Tibial artery (tissue), 4 donors: ENCODE measurements at regions not wholly inside any gene's neighbourhood (a gene's known extent, or its start where the extent isn't known, plus 50 kb on each side); places are given as distances from the start of the nearest gene placed in this dataset.

ENCODE experiments used
- DNase-seq, 2 donors: peaks; one replicate each; pipeline ENCODE4 v3.0.0-alpha.2; 2019
- H3K27ac ChIP-seq, 2 donors: fragments of 200-600 bp; sonication (generic) in 1 of 2; 1 replicate in 1 of 2; 2 replicates in 1 of 2; pipeline ENCODE4 v1.5.1; 2018 to 2019; ENCODE audit warnings: mild to moderate bottlenecking in 1 of 2
- H3K27me3 ChIP-seq, 2 donors: fragments of 200-600 bp; sonication (generic) in 1 of 2; one replicate each; pipeline versions ENCODE4 v1.5.1 to v1.6.0; 2016 to 2019
- H3K36me3 ChIP-seq, 3 donors: fragments of 200-600 bp; sonication (generic) in 2 of 3; one replicate each; pipeline ENCODE4 v1.5.1; 2016 to 2019; ENCODE audit warnings: mild to moderate bottlenecking in 2 of 3
- H3K4me1 ChIP-seq, 4 donors: fragments of 200-600 bp; sonication (generic) in 2 of 4; 1 replicate in 3 of 4; 2 replicates in 1 of 4; pipeline ENCODE4 v1.5.1; 2016 to 2019
- H3K4me3 ChIP-seq, 2 donors: fragments of 200-600 bp; sonication (generic) in 1 of 2; 1 replicate in 1 of 2; 2 replicates in 1 of 2; pipeline ENCODE4 v1.5.1; 2018 to 2019; ENCODE audit warnings: mild to moderate bottlenecking in 2 of 2
- H3K9me3 ChIP-seq, 3 donors: fragments of 200-600 bp; sonication (generic) in 1 of 3; one replicate each; pipeline ENCODE4 v1.5.1; 2016 to 2019
- intact Hi-C: fragments of 100-400 bp; cut with DNase I; formaldehyde crosslinking; loops from one replicate; pipeline ENCODE4 v1.15.0; 2023; ENCODE audit warnings: low total_unique reads
- TF ChIP-seq, protein P1 (sequence below), 2 experiments: fragments of 200-600 bp in 1 of 2; fragments of 450-650 bp in 1 of 2; IDR thresholded peaks; one replicate each; pipeline ENCODE4 v1.5.1; 2017 to 2019; ENCODE audit warnings: antibody characterized with exemption in 2 of 2, mild to moderate bottlenecking in 1 of 2, moderate library complexity in 1 of 2

DNA sequence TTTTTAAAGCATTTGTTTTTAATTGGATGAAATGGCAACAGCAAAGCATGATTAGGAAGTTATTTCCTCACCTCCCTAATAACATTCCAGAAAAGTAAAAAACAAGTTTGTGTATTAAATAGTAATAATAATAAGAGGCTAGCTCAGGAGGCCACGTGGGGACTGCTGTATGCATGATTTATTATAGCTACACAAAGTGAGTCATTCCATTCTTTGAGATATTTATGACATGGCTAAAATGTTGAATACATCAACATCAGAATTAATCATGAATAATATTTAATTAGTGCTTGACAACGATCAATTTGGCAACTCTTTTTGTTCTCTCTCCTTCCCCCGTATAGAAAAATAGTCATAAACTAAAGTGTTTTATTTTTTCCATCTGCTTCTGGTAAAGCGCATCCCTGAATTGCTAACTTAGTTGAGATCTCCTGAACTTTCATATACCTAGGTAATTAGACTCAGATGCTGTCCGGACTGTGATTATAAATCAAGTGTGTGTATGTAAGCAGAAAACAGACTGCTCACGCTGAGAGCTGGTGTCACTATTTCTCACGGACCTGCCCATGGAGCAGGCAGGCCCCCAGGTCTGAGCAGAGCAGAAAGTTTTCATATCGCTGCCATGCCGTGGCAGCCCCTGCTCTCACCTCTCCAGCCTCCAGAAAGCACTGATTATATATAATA lies 125.7 kb downstream of the WT1 start:
- peaks cover 0 to 19% of the 10 kb centered on the region in 2 donors for H3K27me3 ChIP-seq
- H3K4me1 ChIP-seq, result no peaks in the 10 kb centered on the region
- TF ChIP-seq, protein P1, sequence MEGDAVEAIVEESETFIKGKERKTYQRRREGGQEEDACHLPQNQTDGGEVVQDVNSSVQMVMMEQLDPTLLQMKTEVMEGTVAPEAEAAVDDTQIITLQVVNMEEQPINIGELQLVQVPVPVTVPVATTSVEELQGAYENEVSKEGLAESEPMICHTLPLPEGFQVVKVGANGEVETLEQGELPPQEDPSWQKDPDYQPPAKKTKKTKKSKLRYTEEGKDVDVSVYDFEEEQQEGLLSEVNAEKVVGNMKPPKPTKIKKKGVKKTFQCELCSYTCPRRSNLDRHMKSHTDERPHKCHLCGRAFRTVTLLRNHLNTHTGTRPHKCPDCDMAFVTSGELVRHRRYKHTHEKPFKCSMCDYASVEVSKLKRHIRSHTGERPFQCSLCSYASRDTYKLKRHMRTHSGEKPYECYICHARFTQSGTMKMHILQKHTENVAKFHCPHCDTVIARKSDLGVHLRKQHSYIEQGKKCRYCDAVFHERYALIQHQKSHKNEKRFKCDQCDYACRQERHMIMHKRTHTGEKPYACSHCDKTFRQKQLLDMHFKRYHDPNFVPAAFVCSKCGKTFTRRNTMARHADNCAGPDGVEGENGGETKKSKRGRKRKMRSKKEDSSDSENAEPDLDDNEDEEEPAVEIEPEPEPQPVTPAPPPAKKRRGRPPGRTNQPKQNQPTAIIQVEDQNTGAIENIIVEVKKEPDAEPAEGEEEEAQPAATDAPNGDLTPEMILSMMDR (IDR thresholded peaks at IDR 0.05), result no peak
- H3K36me3 ChIP-seq, result no peaks in the 10 kb centered on the region
- intact Hi-C loops, result no loop called here
- no peak overlapping the region for H3K4me3 ChIP-seq
- no peak for DNase-seq
- H3K9me3 ChIP-seq, result no peaks in the 10 kb centered on the region
- H3K27ac ChIP-seq, result no peak overlapping the region

DNA sequence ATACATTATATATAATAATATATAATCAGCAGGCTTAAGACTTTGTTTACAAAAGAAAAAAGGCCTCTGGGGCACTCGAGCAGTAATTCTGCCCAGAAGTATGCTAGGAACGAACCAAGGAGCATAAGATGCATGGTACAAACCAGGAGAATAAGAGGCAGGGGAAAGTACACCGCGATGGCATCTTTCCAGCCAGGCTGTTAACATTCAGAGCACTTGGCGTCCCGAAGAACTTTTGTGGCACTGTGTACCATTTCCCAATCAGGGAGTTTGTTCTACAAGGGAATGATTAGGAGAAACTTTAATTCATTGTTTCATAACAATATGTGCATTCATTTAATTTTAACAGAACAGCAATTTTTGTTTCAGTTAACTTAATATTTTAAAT lies 125.1 kb downstream of the WT1 start:
- no peak for DNase-seq
- TF ChIP-seq, protein P1 (IDR thresholded peaks at IDR 0.05), result no peak
- H3K4me1 ChIP-seq, result no peaks in the 10 kb centered on the region
- no peaks in the 10 kb centered on the region for H3K9me3 ChIP-seq
- intact Hi-C loops, result no loop called here
- no peaks in the 10 kb centered on the region for H3K36me3 ChIP-seq
- no peak overlapping the region for H3K4me3 ChIP-seq
- H3K27me3 ChIP-seq, result peaks cover 0 to 22% of the 10 kb centered on the region in 2 donors
- H3K27ac ChIP-seq, result no peak overlapping the region

DNA sequence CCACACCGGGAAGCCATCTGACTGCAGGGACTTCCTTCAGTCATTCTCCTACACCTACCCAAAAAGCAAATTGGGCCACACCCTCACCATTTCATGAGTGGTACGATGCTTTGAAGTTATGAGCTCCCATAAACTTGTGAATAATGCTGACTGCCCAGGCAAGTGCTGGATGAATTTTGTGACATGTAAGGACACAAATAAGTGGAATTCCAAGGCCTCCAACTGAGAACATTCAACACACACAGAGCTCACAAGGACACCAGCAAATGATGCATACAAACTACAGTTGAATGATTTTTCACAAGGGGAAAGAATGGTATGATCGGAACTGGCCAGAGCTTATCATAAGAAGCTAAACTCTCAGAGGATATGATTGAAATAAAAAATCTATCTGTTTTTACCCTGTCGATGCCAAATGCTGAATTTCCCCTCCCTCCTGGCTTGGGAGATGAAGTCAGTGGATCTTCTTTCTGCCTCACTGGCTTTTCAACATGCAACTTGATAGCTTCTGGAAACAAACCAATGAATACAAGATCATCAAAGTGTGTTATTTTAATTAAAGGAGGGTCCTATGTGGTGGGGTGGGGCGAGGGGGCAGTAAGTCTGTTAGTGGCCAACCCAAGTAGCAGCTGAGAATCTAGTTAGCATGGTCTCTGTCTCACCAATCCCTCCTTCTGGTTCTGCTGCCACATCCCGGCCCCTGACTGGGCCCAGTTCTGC lies 123.8 kb downstream of the WT1 start:
- Histone ChIP-seq H3K4me3 (no peak overlapping the region), H3K9me3 (no peaks in the 10 kb centered on the region), H3K27me3 (peaks cover 0 to 22% of the 10 kb centered on the region in 2 donors), H3K36me3 (no peaks in the 10 kb centered on the region), H3K4me1 (no peaks in the 10 kb centered on the region), H3K27ac (no peak overlapping the region)
- no peak for DNase-seq
- TF ChIP-seq, protein P1 (IDR thresholded peaks at IDR 0.05), result no peak
- intact Hi-C loops, result no loop called here

DNA sequence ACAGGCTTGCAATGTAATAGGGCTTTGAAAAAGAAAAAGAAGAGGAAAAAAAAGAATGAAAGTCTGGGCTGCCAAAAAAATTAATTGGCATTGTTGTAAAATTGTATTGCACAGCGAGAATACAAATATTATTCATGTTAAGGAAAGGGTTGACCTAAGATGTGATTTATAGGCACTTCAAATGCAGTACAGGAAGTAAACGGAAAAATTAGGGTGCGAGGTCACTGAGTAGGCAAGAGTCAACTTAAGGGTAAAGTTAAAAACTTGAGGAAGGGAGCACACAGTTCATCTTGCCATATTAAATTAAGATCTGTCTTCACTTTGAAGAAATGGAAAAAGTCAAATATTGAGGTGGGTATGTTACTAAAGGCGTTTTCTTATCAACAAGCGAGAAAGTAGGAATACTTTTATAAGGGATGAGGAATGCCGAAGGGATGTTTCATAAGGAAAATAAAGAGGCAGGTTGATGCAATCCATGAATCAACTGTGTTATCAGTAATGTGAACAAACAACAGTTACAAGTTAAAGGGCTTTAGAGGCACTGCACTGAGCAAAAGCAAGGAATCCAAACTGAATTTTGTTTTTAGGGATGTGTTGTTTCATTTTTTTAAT lies 123.0 kb downstream of the WT1 start:
- no peak for DNase-seq
- H3K36me3 ChIP-seq, result no peaks in the 10 kb centered on the region
- intact Hi-C loops, result no loop called here
- TF ChIP-seq, protein P1 (IDR thresholded peaks at IDR 0.05), result no peak
- no peak overlapping the region for H3K27ac ChIP-seq
- no peaks in the 10 kb centered on the region for H3K4me1 ChIP-seq
- H3K4me3 ChIP-seq, result no peak overlapping the region
- H3K9me3 ChIP-seq, result no peaks in the 10 kb centered on the region
- peaks cover 0 to 22% of the 10 kb centered on the region in 2 donors for H3K27me3 ChIP-seq

- Histone ChIP-seq H3K4me3 (no peak overlapping the region), H3K9me3 (no peaks in the 10 kb centered on the region), H3K27me3 (peaks cover 0 to 22% of the 10 kb centered on the region in 2 donors), H3K4me1 (no peaks in the 10 kb centered on the region), H3K36me3 (no peaks in the 10 kb centered on the region), H3K27ac (no peak overlapping the region)
- intact Hi-C loops, result no loop called here
- no peak for DNase-seq
- TF ChIP-seq, protein P1 (IDR thresholded peaks at IDR 0.05), result peak; percentile 20 to 22
Observed at GRCh38 chr11:32312865-32313403, 122.4 kb downstream of the WT1 start.
